ENCODE measurements at regions not wholly inside any gene's neighbourhood (a gene's known extent, or its start where the extent isn't known, plus 50 kb on each side); places are given as distances from the start of the nearest gene placed in this dataset.

DNA sequence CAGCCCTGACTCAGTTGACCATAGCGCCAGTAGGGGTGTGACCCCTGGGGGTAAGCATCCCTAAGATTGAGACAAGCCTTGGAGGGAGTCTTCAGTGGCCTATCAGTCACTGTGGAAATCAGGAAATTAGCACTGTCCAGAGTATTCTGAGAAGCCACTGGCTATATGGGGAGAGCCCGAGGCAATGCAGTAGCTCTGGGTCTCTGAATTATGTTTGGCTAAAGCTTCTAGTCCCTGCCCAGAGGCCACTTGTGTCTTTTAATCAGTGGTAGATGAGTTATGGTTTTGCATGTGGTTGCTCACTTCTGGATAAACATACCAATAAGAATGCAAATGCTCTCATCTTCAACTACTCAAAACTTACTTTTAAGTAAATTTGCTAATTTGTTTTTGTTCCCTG, 100.6 kb upstream of the TOX3 start:
- TF ChIP-seq, protein P1, sequence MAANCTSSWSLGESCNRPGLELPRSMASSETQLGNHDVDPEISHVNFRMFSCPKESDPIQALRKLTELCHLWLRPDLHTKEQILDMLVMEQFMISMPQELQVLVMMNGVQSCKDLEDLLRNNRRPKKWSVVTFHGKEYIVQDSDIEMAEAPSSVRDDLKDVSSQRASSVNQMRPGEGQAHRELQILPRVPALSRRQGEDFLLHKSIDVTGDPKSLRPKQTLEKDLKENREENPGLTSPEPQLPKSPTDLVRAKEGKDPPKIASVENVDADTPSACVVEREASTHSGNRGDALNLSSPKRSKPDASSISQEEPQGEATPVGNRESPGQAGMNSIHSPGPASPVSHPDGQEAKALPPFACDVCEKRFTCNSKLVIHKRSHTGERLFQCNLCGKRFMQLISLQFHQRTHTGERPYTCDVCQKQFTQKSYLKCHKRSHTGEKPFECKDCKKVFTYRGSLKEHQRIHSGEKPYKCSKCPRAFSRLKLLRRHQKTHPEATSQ (tag by site-specific recombination; IDR thresholded peaks at IDR 0.05) = no peak
- TF ChIP-seq ZNF558 (tag by site-specific recombination; IDR thresholded peaks at IDR 0.05) (no peak), EGR2 (tag by site-specific recombination; IDR thresholded peaks at IDR 0.05; ENCODE audit: low read depth) (no peak)

Data from HEK293 (cell line).